Endodermal cell (in vitro differentiated cells): ENCODE measurements at regions not wholly inside any gene's neighbourhood (a gene's known extent, or its start where the extent isn't known, plus 50 kb on each side); places are given as distances from the start of the nearest gene placed in this dataset.
"Not testable (repeated sequence)": the region's sequence is repeated elsewhere in the genome, so short reads cannot be mapped to it uniquely, and the experiment has no call there.

Experiments used
- DNase-seq: peaks from one replicate; pipeline ENCODE4 v3.0.0-alpha.2; 2017
- H3K27ac ChIP-seq: 2 replicates; pipeline ENCODE4 v1.5.1; 2013; ENCODE audit warnings: mild to moderate bottlenecking, low read depth, low read length, moderate library complexity
- H3K27me3 ChIP-seq: 2 replicates; pipeline ENCODE4 v1.6.1; 2013; ENCODE audit warnings: mild to moderate bottlenecking, low read length, moderate library complexity; ENCODE audit not compliant: insufficient read depth, control insufficient read depth, poor library complexity, severe bottlenecking
- H3K36me3 ChIP-seq: 2 replicates; pipeline ENCODE4 v1.7.0; 2013; ENCODE audit warnings: mild to moderate bottlenecking, low read length, moderate library complexity; ENCODE audit not compliant: control insufficient read depth, insufficient read depth
- H3K4me1 ChIP-seq: one replicate; pipeline ENCODE4 v1.7.0; 2013; ENCODE audit warnings: low read length; ENCODE audit not compliant: control insufficient read depth, insufficient read depth
- H3K4me3 ChIP-seq: 2 replicates; pipeline ENCODE4 v1.5.1; 2013; ENCODE audit warnings: mild to moderate bottlenecking, low read length, moderate library complexity
- H3K9ac ChIP-seq: 2 replicates; pipeline ENCODE4 v1.6.1; 2013; ENCODE audit warnings: mild to moderate bottlenecking, low read length, moderate library complexity; ENCODE audit not compliant: poor library complexity, severe bottlenecking; ENCODE audit errors: extremely low read depth
- H3K9me3 ChIP-seq: 2 replicates; pipeline ENCODE4 v1.6.1; 2013; ENCODE audit warnings: mild to moderate bottlenecking, low read length, moderate library complexity; ENCODE audit not compliant: control insufficient read depth
- H3K27ac Mint-ChIP-seq: 2 replicates; pipeline ENCODE4 v1.8.0; 2020; ENCODE audit warnings: mixed read lengths
- H3K27me3 Mint-ChIP-seq: 2 replicates; pipeline ENCODE4 v1.8.0; 2021; ENCODE audit warnings: mild to moderate bottlenecking, mixed read lengths; ENCODE audit not compliant: insufficient read depth
- H3K36me3 Mint-ChIP-seq: 2 replicates; pipeline ENCODE4 v1.8.0; 2020; ENCODE audit warnings: low read depth, mixed read lengths
- H3K4me1 Mint-ChIP-seq: 2 replicates; pipeline ENCODE4 v1.8.0; 2020; ENCODE audit warnings: mixed read lengths
- H3K4me3 Mint-ChIP-seq: 2 replicates; pipeline ENCODE4 v1.8.0; 2020; ENCODE audit warnings: mild to moderate bottlenecking, moderate library complexity, mixed read lengths
- H3K9me3 Mint-ChIP-seq: 2 replicates; pipeline ENCODE4 v1.8.0; 2020; ENCODE audit warnings: mild to moderate bottlenecking, mixed read lengths
- CTCF ChIP-seq: fragments of 200-600 bp; sonication (generic); conservative IDR thresholded peaks from 2 replicates; pipeline ENCODE4 v1.5.0; 2021; ENCODE audit warnings: antibody characterized with exemption, mild to moderate bottlenecking
- WGBS, 2 experiments: methylation state at CpG; one replicate each; pipeline versions ENCODE4 v1.1.5 to v1.1.7; 2013; ENCODE audit warnings: missing lambda C conversion rate in 2 of 2, mixed read lengths in 1 of 2; ENCODE audit not compliant: insufficient coverage in 1 of 2, insufficient read length in 1 of 2; 5-methylcytosine and 5-hydroxymethylcytosine counted together

- Histone ChIP-seq H3K9ac (no peak overlapping the region), H3K27me3 (no peaks in the 10 kb centered on the region), H3K4me3 (no peak overlapping the region), H3K27ac (no peak overlapping the region), H3K36me3 (peaks cover 7% of the 10 kb centered on the region), H3K4me1 (no peaks in the 10 kb centered on the region), H3K9me3 (no peaks in the 10 kb centered on the region)
- Mint-ChIP-seq H3K4me3 (no peak overlapping the region), H3K27ac (no peak overlapping the region), H3K27me3 (no peaks in the 10 kb centered on the region), H3K36me3 (peaks cover 6% of the 10 kb centered on the region), H3K4me1 (peaks cover 20% of the 10 kb centered on the region), H3K9me3 (peaks cover 4% of the 10 kb centered on the region)
- no peak for TF ChIP-seq CTCF
- DNase-seq = no peak
- 94 to 100% methylated on average over 3 of the region's 3 CpGs for WGBS, 2 experiments
Measured at GRCh38 chr6:144406796-144407195, 121.7 kb downstream of the UTRN start.

- Histone ChIP-seq H3K9me3 (no peaks in the 10 kb centered on the region), H3K4me3 (no peak overlapping the region), H3K27me3 (no peaks in the 10 kb centered on the region), H3K9ac (no peak overlapping the region), H3K36me3 (peaks cover under 1% of the 10 kb centered on the region), H3K4me1 (no peaks in the 10 kb centered on the region), H3K27ac (no peak overlapping the region)
- peaks cover 4% of the 10 kb centered on the region for H3K9me3 Mint-ChIP-seq
- H3K27ac Mint-ChIP-seq = no peak overlapping the region
- DNase-seq = no peak
- 97 to 100% methylated on average over 3 to 6 of the region's 6 CpGs for WGBS, 2 experiments
- no peaks in the 10 kb centered on the region for H3K27me3 Mint-ChIP-seq
- H3K36me3 Mint-ChIP-seq = peaks cover 3% of the 10 kb centered on the region
- no peak overlapping the region for H3K4me3 Mint-ChIP-seq
- no peak for TF ChIP-seq CTCF
- H3K4me1 Mint-ChIP-seq = peaks cover 20% of the 10 kb centered on the region
Measured at GRCh38 chr6:144408161-144408560, 123.0 kb downstream of the UTRN start.

- no peaks in the 10 kb centered on the region for H3K9me3 ChIP-seq
- H3K36me3 ChIP-seq = no peaks in the 10 kb centered on the region
- Mint-ChIP-seq H3K27ac (no peak overlapping the region), H3K36me3 (no peaks in the 10 kb centered on the region), H3K27me3 (no peaks in the 10 kb centered on the region), H3K9me3 (peaks cover 4% of the 10 kb centered on the region), H3K4me3 (no peak overlapping the region), H3K4me1 (peaks cover 15% of the 10 kb centered on the region)
- H3K4me1 ChIP-seq = no peaks in the 10 kb centered on the region
- no peak for DNase-seq
- H3K4me3 ChIP-seq = no peak overlapping the region
- no peak overlapping the region for H3K9ac ChIP-seq
- no peak for TF ChIP-seq CTCF
- H3K27ac ChIP-seq = no peak overlapping the region
- H3K27me3 ChIP-seq = no peaks in the 10 kb centered on the region
Measured at GRCh38 chr6:144410059-144410458, 124.9 kb downstream of the UTRN start.

- H3K27ac Mint-ChIP-seq, DNase-seq, H3K9me3 ChIP-seq, H3K36me3 Mint-ChIP-seq, H3K9ac ChIP-seq, H3K27ac ChIP-seq, H3K9me3 Mint-ChIP-seq, H3K4me3 Mint-ChIP-seq, H3K4me1 ChIP-seq, H3K36me3 ChIP-seq, H3K4me3 ChIP-seq, H3K27me3 ChIP-seq, H3K27me3 Mint-ChIP-seq: not testable (repeated sequence)
- H3K4me1 Mint-ChIP-seq = peaks cover 11% of the 10 kb centered on the region
- WGBS, 2 experiments = 89% methylated on average over 2 of the region's 2 CpGs; no CpG with 5 or more reads in 1 of the 2 experiments
Measured at GRCh38 chr6:144410574-144410973, 125.4 kb downstream of the UTRN start.
